ENCODE measurements at regions not wholly inside any gene's neighbourhood (a gene's known extent, or its start where the extent isn't known, plus 50 kb on each side); places are given as distances from the start of the nearest gene placed in this dataset.

DNA sequence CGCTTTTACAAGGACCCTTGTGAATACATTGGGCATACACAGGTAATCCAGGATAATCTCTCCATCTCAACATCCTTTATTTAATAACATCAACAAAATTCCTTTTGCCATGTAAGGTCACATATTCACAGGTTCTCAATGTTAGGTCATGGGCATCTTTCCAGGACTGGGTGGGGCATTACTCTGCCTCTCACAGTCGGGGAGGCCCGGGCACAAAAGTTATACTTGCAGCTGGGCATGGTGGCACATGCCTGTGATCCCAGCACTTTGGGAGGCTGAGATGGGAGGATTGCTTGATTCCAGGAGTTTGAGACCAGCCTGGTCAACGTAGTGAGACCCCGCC is 93.7 kb upstream of the AP1S2 start:
- no peaks in the 10 kb centered on the region for H3K27me3 ChIP-seq (ENCODE audit: low read length)
- no peak overlapping the region for H3K27ac ChIP-seq (ENCODE audit: low read length)
- no peak overlapping the region for H3K9ac ChIP-seq (ENCODE audit: low read length)
- H4K20me1 ChIP-seq (ENCODE audit: insufficient read depth, low read depth, low read length): no peaks in the 10 kb centered on the region
- no peaks in the 10 kb centered on the region for H3K9me3 ChIP-seq (ENCODE audit: low read length)
- no peaks in the 10 kb centered on the region for H3K4me1 ChIP-seq (ENCODE audit: low read length)
- H3K9me2 ChIP-seq (replicated peaks; ENCODE audit: insufficient read depth, low read length): no peaks in the 10 kb centered on the region
- DNase-seq: no peak
- no peak overlapping the region for H2AFZ ChIP-seq (ENCODE audit: low read length)
- no peak overlapping the region for H3K4me3 ChIP-seq (ENCODE audit: low read length)
- no peak overlapping the region for H3K4me2 ChIP-seq (ENCODE audit: low read depth, low read length, poor library complexity, severe bottlenecking)
- no peaks in the 10 kb centered on the region for H3K79me2 ChIP-seq (ENCODE audit: low read length)
- no peaks in the 10 kb centered on the region for H3K36me3 ChIP-seq (ENCODE audit: insufficient read depth, low read length)

DNA sequence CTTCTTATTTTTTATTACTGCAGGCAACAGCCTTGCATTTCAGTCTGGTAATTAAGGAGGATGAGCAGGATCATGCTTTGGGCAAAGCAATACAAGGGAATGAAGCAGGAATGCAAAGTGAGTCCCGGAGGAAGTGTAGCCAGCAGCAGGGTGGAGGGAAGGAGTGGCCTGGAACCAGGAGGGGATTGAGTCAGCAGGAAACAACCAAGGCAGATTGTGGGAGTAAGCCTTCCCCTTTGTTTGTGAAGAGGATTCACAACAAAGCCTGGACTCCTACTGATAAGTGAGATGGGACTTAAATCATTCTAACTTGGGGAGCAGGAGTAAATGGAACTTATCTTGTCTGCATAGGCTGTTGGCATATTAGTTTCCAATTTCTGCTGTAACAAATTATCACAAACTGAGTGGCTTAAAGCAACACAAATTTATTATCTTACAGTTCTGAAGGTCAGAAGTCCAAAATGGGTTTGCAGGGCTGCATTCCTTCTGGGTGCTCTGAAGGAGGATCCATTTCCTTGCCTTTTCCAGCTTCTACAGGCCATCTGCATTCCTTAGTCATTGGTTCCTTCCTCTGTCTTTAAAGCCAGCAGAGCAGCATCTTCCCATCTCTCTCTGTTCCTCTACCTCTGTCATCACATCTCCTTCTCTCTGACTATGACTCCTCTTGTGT is 93.2 kb upstream of the AP1S2 start:
- no peak overlapping the region for H3K4me2 ChIP-seq (ENCODE audit: low read depth, low read length, poor library complexity, severe bottlenecking)
- no peaks in the 10 kb centered on the region for H3K27me3 ChIP-seq (ENCODE audit: low read length)
- H3K9ac ChIP-seq (ENCODE audit: low read length): no peak overlapping the region
- no peaks in the 10 kb centered on the region for H4K20me1 ChIP-seq (ENCODE audit: insufficient read depth, low read depth, low read length)
- H3K4me1 ChIP-seq (ENCODE audit: low read length): no peaks in the 10 kb centered on the region
- H3K4me3 ChIP-seq (ENCODE audit: low read length): no peak overlapping the region
- DNase-seq: no peak
- no peak overlapping the region for H3K27ac ChIP-seq (ENCODE audit: low read length)
- no peaks in the 10 kb centered on the region for H3K9me3 ChIP-seq (ENCODE audit: low read length)
- H3K9me2 ChIP-seq (replicated peaks; ENCODE audit: insufficient read depth, low read length): no peaks in the 10 kb centered on the region
- no peaks in the 10 kb centered on the region for H3K36me3 ChIP-seq (ENCODE audit: insufficient read depth, low read length)
- H2AFZ ChIP-seq (ENCODE audit: low read length): no peak overlapping the region
- no peaks in the 10 kb centered on the region for H3K79me2 ChIP-seq (ENCODE audit: low read length)

DNA sequence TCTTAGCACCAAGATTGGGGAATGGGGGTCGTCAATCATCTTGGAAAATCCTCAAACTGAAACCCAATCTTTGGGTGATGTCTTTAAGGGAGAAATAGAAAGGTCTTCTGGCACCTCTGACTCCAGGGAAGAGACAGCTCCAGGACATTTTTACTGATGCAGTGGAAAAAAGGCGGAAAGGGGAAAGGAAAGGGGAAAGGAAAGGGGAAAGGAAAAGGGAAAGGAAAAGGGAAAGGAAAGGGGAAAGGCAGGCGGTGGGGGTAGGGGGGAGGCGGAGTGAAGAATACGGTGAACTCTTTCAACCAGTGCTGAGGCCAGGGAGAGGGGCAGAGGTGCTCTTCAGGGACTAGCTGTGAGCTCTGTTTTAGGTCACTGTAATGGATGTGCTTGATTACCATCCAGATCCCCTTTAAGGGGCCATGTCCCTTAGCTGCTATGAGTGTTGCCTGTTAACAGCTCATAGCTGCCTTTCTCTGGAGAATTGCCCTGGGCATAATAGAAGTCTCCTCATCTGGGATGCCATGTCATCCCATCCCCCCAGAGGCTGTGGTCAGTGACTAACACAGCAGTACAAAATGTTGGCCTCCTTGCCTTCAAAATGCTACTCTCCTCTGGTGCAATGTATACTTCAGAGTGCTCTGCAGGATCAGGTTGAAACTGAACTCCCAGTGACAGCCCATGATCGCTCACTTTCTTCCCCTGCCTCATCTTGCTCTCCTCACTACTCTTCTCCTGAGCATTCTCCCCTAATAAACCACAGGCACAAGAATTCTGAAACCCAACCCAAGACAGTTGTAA is 92.4 kb upstream of the AP1S2 start:
- no peak overlapping the region for H2AFZ ChIP-seq (ENCODE audit: low read length)
- no peaks in the 10 kb centered on the region for H3K27me3 ChIP-seq (ENCODE audit: low read length)
- DNase-seq: no peak
- no peaks in the 10 kb centered on the region for H3K9me3 ChIP-seq (ENCODE audit: low read length)
- no peak overlapping the region for H3K27ac ChIP-seq (ENCODE audit: low read length)
- H4K20me1 ChIP-seq (ENCODE audit: insufficient read depth, low read depth, low read length): no peaks in the 10 kb centered on the region
- H3K79me2 ChIP-seq (ENCODE audit: low read length): no peaks in the 10 kb centered on the region
- no peak overlapping the region for H3K9ac ChIP-seq (ENCODE audit: low read length)
- no peak overlapping the region for H3K4me3 ChIP-seq (ENCODE audit: low read length)
- no peaks in the 10 kb centered on the region for H3K9me2 ChIP-seq (replicated peaks; ENCODE audit: insufficient read depth, low read length)
- H3K4me1 ChIP-seq (ENCODE audit: low read length): no peaks in the 10 kb centered on the region
- H3K4me2 ChIP-seq (ENCODE audit: low read depth, low read length, poor library complexity, severe bottlenecking): no peak overlapping the region
- H3K36me3 ChIP-seq (ENCODE audit: insufficient read depth, low read length): no peaks in the 10 kb centered on the region

DNA sequence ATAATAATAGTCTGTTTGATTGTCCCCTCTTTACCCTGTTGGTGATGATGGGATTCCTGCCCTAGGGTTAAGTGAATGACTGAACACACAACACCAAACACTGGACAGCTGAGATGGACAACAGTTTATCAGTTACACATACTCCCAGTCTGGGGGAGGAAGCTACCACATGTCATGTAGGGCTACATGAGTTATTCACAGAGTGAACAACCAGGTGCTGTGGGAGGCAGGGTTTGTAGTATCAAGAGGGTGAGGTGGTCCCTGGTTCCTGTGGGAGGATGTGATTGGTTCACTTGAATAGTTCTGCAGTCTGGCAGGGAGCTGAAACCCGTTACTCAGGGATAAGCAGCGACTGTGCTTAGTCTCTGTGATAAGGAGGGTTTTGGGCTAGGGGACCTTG is 88.8 kb upstream of the AP1S2 start:
- Histone ChIP-seq H3K27me3 (ENCODE audit: low read length) (no peaks in the 10 kb centered on the region), H4K20me1 (ENCODE audit: insufficient read depth, low read depth, low read length) (no peaks in the 10 kb centered on the region), H3K9ac (ENCODE audit: low read length) (no peak overlapping the region), H3K9me2 (replicated peaks; ENCODE audit: insufficient read depth, low read length) (no peaks in the 10 kb centered on the region), H3K36me3 (ENCODE audit: insufficient read depth, low read length) (no peaks in the 10 kb centered on the region), H3K4me2 (ENCODE audit: low read depth, low read length, poor library complexity, severe bottlenecking) (no peak overlapping the region), H3K9me3 (ENCODE audit: low read length) (no peaks in the 10 kb centered on the region), H3K4me1 (ENCODE audit: low read length) (0 out of 2 replicates have a peak, but pooled peaks cover 2% of the 10 kb centered on the region), H2AFZ (ENCODE audit: low read length) (no peak overlapping the region), H3K27ac (ENCODE audit: low read length) (no peak overlapping the region), H3K4me3 (ENCODE audit: low read length) (no peak overlapping the region), H3K79me2 (ENCODE audit: low read length) (no peaks in the 10 kb centered on the region)
- no peak for DNase-seq

DNA sequence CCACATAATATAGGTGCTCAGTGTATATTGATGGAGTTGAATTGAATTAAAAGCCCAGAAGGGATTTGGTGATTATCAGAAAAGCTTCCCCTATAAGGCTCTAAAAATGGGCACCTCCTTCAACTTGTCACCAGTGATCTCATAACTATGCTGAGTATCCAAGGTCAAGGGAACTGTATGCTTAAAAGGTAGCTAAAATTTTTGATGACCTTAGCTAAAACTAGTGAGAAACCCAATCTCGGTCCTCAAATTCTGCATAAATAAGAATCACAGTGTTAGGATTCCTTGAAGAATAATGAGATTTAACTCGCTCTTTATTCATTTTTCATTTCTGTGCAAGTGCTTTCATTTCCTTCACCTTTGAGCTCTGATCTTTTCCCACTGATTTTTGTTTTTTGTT is 87.7 kb upstream of the AP1S2 start:
- DNase-seq: no peak
- no peak overlapping the region for H2AFZ ChIP-seq (ENCODE audit: low read length)
- no peak overlapping the region for H3K27ac ChIP-seq (ENCODE audit: low read length)
- H3K4me3 ChIP-seq (ENCODE audit: low read length): no peak overlapping the region
- no peaks in the 10 kb centered on the region for H3K36me3 ChIP-seq (ENCODE audit: insufficient read depth, low read length)
- no peak overlapping the region for H3K4me2 ChIP-seq (ENCODE audit: low read depth, low read length, poor library complexity, severe bottlenecking)
- H3K79me2 ChIP-seq (ENCODE audit: low read length): no peaks in the 10 kb centered on the region
- no peaks in the 10 kb centered on the region for H4K20me1 ChIP-seq (ENCODE audit: insufficient read depth, low read depth, low read length)
- H3K9ac ChIP-seq (ENCODE audit: low read length): no peak overlapping the region
- H3K4me1 ChIP-seq (ENCODE audit: low read length): 0 out of 2 replicates have a peak, but pooled peaks cover 2% of the 10 kb centered on the region
- no peaks in the 10 kb centered on the region for H3K27me3 ChIP-seq (ENCODE audit: low read length)
- H3K9me2 ChIP-seq (replicated peaks; ENCODE audit: insufficient read depth, low read length): no peaks in the 10 kb centered on the region
- H3K9me3 ChIP-seq (ENCODE audit: low read length): no peaks in the 10 kb centered on the region

DNA sequence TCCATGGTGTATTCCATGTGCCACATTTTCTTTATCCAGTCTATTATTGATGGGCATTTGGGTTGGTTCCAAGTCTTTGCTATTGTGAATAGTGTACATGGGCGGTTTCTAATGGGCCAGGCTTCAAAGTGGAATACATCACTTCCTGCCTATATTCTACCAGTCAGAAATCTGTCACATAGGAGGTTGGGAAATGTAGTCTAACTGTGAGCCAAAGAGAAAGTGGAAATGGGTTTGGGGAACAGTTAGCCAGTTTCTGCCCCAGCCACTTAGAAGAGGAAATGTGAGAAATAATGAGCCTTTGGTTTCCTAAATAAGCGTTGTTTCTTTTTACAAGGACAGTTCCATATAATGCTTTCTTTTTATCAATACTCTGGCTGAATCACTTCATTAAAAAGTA is 85.1 kb upstream of the AP1S2 start:
- Histone ChIP-seq H2AFZ (ENCODE audit: low read length) (no peak overlapping the region), H3K79me2 (ENCODE audit: low read length) (no peaks in the 10 kb centered on the region), H3K9ac (ENCODE audit: low read length) (no peak overlapping the region), H3K4me1 (ENCODE audit: low read length) (0 out of 2 replicates have a peak, but pooled peaks cover 2% of the 10 kb centered on the region), H3K4me3 (ENCODE audit: low read length) (no peak overlapping the region), H3K9me3 (ENCODE audit: low read length) (no peaks in the 10 kb centered on the region), H3K27me3 (ENCODE audit: low read length) (no peaks in the 10 kb centered on the region), H3K36me3 (ENCODE audit: insufficient read depth, low read length) (no peaks in the 10 kb centered on the region), H4K20me1 (ENCODE audit: insufficient read depth, low read depth, low read length) (no peaks in the 10 kb centered on the region), H3K9me2 (replicated peaks; ENCODE audit: insufficient read depth, low read length) (no peaks in the 10 kb centered on the region), H3K27ac (ENCODE audit: low read length) (no peak overlapping the region), H3K4me2 (ENCODE audit: low read depth, low read length, poor library complexity, severe bottlenecking) (no peak overlapping the region)
- no peak for DNase-seq

GRCh38 chrX:15938072-15938471 is 83.5 kb upstream of the AP1S2 start:
- DNase-seq: no peak
- no peaks in the 10 kb centered on the region for H4K20me1 ChIP-seq (ENCODE audit: insufficient read depth, low read depth, low read length)
- no peaks in the 10 kb centered on the region for H3K36me3 ChIP-seq (ENCODE audit: insufficient read depth, low read length)
- H3K27me3 ChIP-seq (ENCODE audit: low read length): no peaks in the 10 kb centered on the region
- H3K79me2 ChIP-seq (ENCODE audit: low read length): no peaks in the 10 kb centered on the region
- no peak overlapping the region for H3K4me3 ChIP-seq (ENCODE audit: low read length)
- no peak overlapping the region for H2AFZ ChIP-seq (ENCODE audit: low read length)
- H3K9me3 ChIP-seq (ENCODE audit: low read length): no peaks in the 10 kb centered on the region
- H3K9ac ChIP-seq (ENCODE audit: low read length): no peak overlapping the region
- 0 out of 2 replicates have a peak, but pooled peaks cover 2% of the 10 kb centered on the region for H3K4me1 ChIP-seq (ENCODE audit: low read length)
- no peak overlapping the region for H3K4me2 ChIP-seq (ENCODE audit: low read depth, low read length, poor library complexity, severe bottlenecking)
- no peak overlapping the region for H3K27ac ChIP-seq (ENCODE audit: low read length)
- H3K9me2 ChIP-seq (replicated peaks; ENCODE audit: insufficient read depth, low read length): no peaks in the 10 kb centered on the region

DNA sequence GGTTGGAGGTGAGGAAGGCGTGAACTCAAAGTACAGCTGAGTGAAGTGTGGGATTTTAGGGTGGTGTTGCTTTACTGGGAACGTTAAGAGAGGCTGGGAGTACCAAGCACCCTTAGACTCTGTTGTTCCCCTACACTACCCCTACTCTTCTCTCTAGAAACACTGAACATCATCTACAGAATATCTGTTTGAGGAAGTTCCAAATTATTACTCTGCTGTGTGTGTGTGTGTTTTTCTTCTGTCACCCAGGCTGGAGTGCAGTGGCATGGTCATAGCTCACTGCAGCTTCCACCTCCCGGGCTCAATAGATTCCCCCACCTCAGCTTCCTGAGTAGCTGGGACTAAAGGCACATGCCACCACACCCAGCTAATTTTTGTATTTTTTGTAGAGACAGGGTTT is 76.7 kb upstream of the AP1S2 start:
- no peak overlapping the region for H3K9ac ChIP-seq (ENCODE audit: low read length)
- H3K27me3 ChIP-seq (ENCODE audit: low read length): no peaks in the 10 kb centered on the region
- H3K9me3 ChIP-seq (ENCODE audit: low read length): no peaks in the 10 kb centered on the region
- no peaks in the 10 kb centered on the region for H4K20me1 ChIP-seq (ENCODE audit: insufficient read depth, low read depth, low read length)
- H3K4me3 ChIP-seq (ENCODE audit: low read length): no peak overlapping the region
- peak; percentile 56 for DNase-seq
- no peak overlapping the region for H2AFZ ChIP-seq (ENCODE audit: low read length)
- H3K9me2 ChIP-seq (replicated peaks; ENCODE audit: insufficient read depth, low read length): no peaks in the 10 kb centered on the region
- no peak overlapping the region for H3K27ac ChIP-seq (ENCODE audit: low read length)
- H3K79me2 ChIP-seq (ENCODE audit: low read length): no peaks in the 10 kb centered on the region
- H3K4me1 ChIP-seq (ENCODE audit: low read length): peaks cover 20% of the 10 kb centered on the region
- H3K4me2 ChIP-seq (ENCODE audit: low read depth, low read length, poor library complexity, severe bottlenecking): peak overlapping the region; percentile 48
- no peaks in the 10 kb centered on the region for H3K36me3 ChIP-seq (ENCODE audit: insufficient read depth, low read length)
